Common myeloid progenitor, CD34-positive (primary cell): ENCODE measurements at regions not wholly inside any gene's neighbourhood (a gene's known extent, or its start where the extent isn't known, plus 50 kb on each side); places are given as distances from the start of the nearest gene placed in this dataset.

Source experiments
- CTCF ChIA-PET: fragments of 350-600 bp; sonication (Branson Sonifier 250); formaldehyde crosslinking; loops from one replicate; lab custom pipeline; 2021; ENCODE audit warnings: antibody characterized with exemption; lab: Charles Lee
- POLR2A ChIA-PET: fragments of 350-600 bp; sonication (Branson Sonifier 250); formaldehyde crosslinking; loops from one replicate; lab custom pipeline; 2021; ENCODE audit warnings: antibody characterized with exemption; lab: Charles Lee
- DNase-seq, 3 donors: peaks; one replicate each; pipeline versions ENCODE4 v3.0.0 to v3.0.0-alpha.2; 2013
- H3K27ac ChIP-seq, 2 experiments: 1 replicate in 1 of 2; 2 replicates in 1 of 2; pipeline ENCODE4 v1.7.0; 2013; ENCODE audit warnings: inconsistent platforms in 2 of 2, low read length in 2 of 2, mild to moderate bottlenecking in 2 of 2, low read depth in 1 of 2, moderate library complexity in 1 of 2; ENCODE audit not compliant: severe bottlenecking in 2 of 2, insufficient read depth in 1 of 2, poor library complexity in 1 of 2
- H3K27me3 ChIP-seq, 5 experiments: replicated peaks in 2 of 5; 1 replicate in 3 of 5; 2 replicates in 2 of 5; pipeline versions ENCODE4 v1.6.1 to v1.7.0; 2013; ENCODE audit warnings: low read length in 4 of 5, mild to moderate bottlenecking in 2 of 5, moderate library complexity in 2 of 5, inconsistent platforms in 1 of 5; ENCODE audit not compliant: insufficient read depth in 5 of 5, control insufficient read depth in 4 of 5
- H3K36me3 ChIP-seq, 4 experiments: 1 replicate in 2 of 4; 2 replicates in 2 of 4; pipeline versions ENCODE4 v1.6.1 to v1.7.0; 2013; ENCODE audit warnings: low read length in 3 of 4, control low read depth in 1 of 4, mild to moderate bottlenecking in 1 of 4; ENCODE audit not compliant: control insufficient read depth in 4 of 4, insufficient read depth in 4 of 4
- H3K4me1 ChIP-seq, 4 experiments: 1 replicate in 3 of 4; 2 replicates in 1 of 4; pipeline versions ENCODE4 v1.6.1 to v1.7.1; 2013; ENCODE audit warnings: low read length in 3 of 4, mild to moderate bottlenecking in 3 of 4, control low read depth in 1 of 4, inconsistent platforms in 1 of 4, moderate library complexity in 1 of 4; ENCODE audit not compliant: control insufficient read depth in 4 of 4, insufficient read depth in 4 of 4; ENCODE audit errors: control extremely low read depth in 1 of 4
- H3K4me3 ChIP-seq, 7 experiments: 1 replicate in 4 of 7; 2 replicates in 3 of 7; pipeline versions ENCODE4 v1.5.1 to v1.7.0; 2013; ENCODE audit warnings: mild to moderate bottlenecking in 7 of 7, low read length in 6 of 7, moderate library complexity in 6 of 7, inconsistent platforms in 2 of 7, low read depth in 2 of 7, control low read depth in 1 of 7; ENCODE audit not compliant: insufficient read depth in 4 of 7, control insufficient read depth in 1 of 7; ENCODE audit errors: extremely low read depth in 1 of 7
- H3K9me3 ChIP-seq, 5 experiments: 1 replicate in 4 of 5; 2 replicates in 1 of 5; pipeline versions ENCODE4 v1.6.1 to v1.7.1; 2013; ENCODE audit warnings: low read length in 4 of 5, mild to moderate bottlenecking in 2 of 5, inconsistent platforms in 1 of 5, low read depth in 1 of 5, moderate library complexity in 1 of 5; ENCODE audit not compliant: control insufficient read depth in 4 of 5, insufficient read depth in 2 of 5; ENCODE audit errors: control extremely low read depth in 1 of 5
- WGBS: methylation state at CpG from one replicate; pipeline ENCODE4 v1.1.5; 2013; ENCODE audit not compliant: insufficient coverage; 5-methylcytosine and 5-hydroxymethylcytosine counted together

DNA sequence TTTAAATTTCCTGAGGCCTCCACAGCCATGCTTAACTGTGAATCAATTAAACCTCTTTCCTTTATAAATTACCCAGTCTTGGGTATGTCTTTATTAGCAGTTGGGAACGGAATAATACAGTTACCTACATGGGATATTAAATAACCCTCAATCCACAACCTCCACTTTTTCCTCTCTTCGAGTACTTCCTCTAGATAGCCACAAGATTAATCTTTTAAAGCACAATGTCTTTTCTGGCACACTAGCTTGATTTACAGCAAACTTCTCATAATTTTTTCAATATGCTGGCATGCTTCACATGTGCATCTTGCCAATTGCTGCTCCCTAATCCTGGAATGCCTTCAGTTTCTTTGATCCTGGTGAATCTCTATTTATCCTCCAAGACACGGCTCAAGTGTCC lies 92.2 kb downstream of the P2RY1 start:
- 14% methylated on average over 2 of the region's 3 CpGs for WGBS
- Histone ChIP-seq H3K27me3 (peaks cover 0 to 49% (median 7%) of the 10 kb centered on the region in 5 experiments), H3K4me1 (peaks cover 2 to 4% (median 4%) of the 10 kb centered on the region in 4 experiments), H3K36me3 (no peaks in the 10 kb centered on the region), H3K9me3 (no peaks in the 10 kb centered on the region), H3K27ac (no peak overlapping the region), H3K4me3 (no peak overlapping the region)
- peak; percentile 15 to 70 (median 60) for DNase-seq
- ChIA-PET POLR2A (no interaction called here), CTCF (interaction anchor here (0.7 to 1.1 kb wide), 2 partner anchors 8 to 10 kb away, joined by 3 to 4 read pairs; no protein-coding TSS in a partner anchor)

DNA sequence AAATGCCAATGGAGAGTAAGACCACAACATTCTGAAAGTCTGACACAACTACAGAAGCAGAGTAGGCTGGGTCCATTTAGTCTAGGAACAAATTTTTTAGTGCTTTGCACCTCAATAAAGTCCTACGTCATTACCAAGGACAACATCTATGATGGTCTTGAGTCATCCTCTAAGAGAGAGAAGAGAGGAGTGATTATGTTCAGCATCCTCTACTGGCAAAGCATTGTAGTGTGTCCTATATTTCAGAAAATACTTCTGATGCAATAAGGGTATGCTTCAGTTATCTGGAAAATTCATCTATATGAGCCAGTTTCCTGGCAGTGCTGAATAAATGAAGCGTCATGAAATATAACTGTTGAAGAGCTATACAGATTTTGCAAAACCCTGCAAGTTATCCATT lies 95.6 kb downstream of the P2RY1 start:
- Histone ChIP-seq H3K27ac (no peak overlapping the region), H3K27me3 (peaks cover 0 to 24% (median 11%) of the 10 kb centered on the region in 5 experiments), H3K4me1 (peaks cover 2 to 4% (median 4%) of the 10 kb centered on the region in 4 experiments), H3K9me3 (no peaks in the 10 kb centered on the region), H3K36me3 (no peaks in the 10 kb centered on the region), H3K4me3 (no peak overlapping the region)
- CTCF ChIA-PET: no interaction called here
- POLR2A ChIA-PET: no interaction called here
- WGBS: no CpG with 5 or more reads among the region's 2 CpGs
- DNase-seq: no peak

DNA sequence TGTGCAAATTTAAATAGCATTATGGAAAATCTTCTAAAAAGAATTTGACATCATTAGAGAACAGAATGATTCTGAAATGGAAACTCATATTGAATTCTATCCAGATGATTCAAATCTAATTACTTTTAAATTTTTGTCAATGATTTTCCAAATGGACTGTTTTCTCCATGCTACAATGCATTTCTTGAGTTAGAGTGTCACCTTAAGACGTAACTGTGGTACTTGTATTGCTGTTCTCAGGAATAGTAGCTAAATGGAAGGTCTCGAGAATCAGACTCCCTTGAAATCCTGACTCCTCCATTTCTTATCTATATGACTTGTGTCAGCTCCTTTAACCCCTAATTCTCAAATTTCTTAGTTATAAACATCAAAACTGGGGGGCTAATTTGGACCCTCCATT lies 102.3 kb downstream of the P2RY1 start:
- DNase-seq: peak in 2 of 3 donors; percentile 7 to 9
- Histone ChIP-seq H3K36me3 (no peaks in the 10 kb centered on the region), H3K4me3 (no peak overlapping the region), H3K27ac (no peak overlapping the region), H3K27me3 (peaks cover 0 to 6% (median 0%) of the 10 kb centered on the region in 5 experiments), H3K9me3 (no peaks in the 10 kb centered on the region), H3K4me1 (no peaks in the 10 kb centered on the region)
- ChIA-PET POLR2A (no interaction called here), CTCF (interaction anchor here (0.6 to 1.3 kb wide), 3 partner anchors 10 to 471 kb away, joined by 3 read pairs; no protein-coding TSS in a partner anchor)
- 60% methylated on average over 1 of the region's 2 CpGs for WGBS

DNA sequence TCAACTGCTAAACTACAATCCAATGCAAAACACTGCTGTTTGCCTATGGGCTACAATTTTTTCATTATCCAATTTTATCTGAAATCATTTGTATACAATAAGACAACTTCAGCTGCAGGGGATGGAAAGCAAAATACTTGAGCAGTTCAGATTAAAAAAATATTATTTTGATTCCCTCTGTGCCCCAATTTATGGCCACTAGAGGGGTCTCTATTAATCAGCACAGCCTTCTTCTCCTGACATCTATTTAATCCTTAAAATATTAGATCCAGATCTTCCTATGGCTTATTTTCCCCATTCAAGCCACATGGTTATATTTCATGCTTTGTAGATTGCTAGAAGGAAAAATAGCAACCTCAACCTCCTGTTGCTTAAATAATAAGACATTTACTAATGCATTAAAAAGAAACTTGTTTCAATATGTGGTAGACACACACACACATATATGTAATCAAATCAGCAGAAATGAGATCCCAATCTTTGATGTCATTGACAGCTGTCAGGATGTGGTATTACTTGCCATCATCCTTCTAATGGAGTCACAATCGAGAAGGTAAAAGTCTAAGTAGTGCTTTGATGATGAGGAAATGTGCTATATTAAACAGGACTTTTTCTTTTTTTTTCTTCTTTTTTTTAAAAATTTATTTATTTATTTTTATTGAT lies 104.2 kb downstream of the P2RY1 start:
- ChIA-PET POLR2A (no interaction called here), CTCF (no interaction called here)
- no peak for DNase-seq
- Histone ChIP-seq H3K4me3 (no peak overlapping the region), H3K27me3 (peaks cover 0 to 6% (median 0%) of the 10 kb centered on the region in 5 experiments), H3K9me3 (no peaks in the 10 kb centered on the region), H3K27ac (no peak overlapping the region), H3K36me3 (no peaks in the 10 kb centered on the region), H3K4me1 (no peaks in the 10 kb centered on the region)
- no CpG with 5 or more reads among the region's 1 CpG for WGBS

DNA sequence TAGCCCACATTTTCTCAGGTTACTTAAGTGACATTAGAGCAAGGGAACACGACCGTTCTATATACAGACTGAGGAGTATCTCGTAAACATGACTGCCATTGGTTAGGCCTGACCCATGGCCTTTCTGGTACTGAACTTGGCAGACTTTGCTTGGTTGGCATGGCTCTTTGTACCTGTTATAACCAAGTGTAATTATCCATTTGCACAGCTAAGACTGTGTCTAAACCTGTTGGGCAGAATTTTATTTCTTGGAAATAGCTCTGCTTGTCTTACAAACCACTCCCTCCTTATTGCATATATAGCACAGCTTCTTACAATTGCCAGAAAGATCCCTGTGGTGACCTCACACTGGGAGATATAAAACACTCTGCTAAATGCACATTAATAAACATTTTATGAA lies 106.9 kb downstream of the P2RY1 start:
- H3K9me3 ChIP-seq: no peaks in the 10 kb centered on the region
- H3K4me3 ChIP-seq: no peak overlapping the region
- ChIA-PET POLR2A (no interaction called here), CTCF (interaction anchor here (1.1 kb wide), 1 partner anchor 469 kb away, joined by 3 read pairs; no protein-coding TSS in a partner anchor)
- 98% methylated on average over 3 of the region's 3 CpGs for WGBS
- no peaks in the 10 kb centered on the region for H3K27me3 ChIP-seq
- no peaks in the 10 kb centered on the region for H3K4me1 ChIP-seq
- H3K27ac ChIP-seq: no peak overlapping the region
- DNase-seq: no peak
- no peaks in the 10 kb centered on the region for H3K36me3 ChIP-seq

DNA sequence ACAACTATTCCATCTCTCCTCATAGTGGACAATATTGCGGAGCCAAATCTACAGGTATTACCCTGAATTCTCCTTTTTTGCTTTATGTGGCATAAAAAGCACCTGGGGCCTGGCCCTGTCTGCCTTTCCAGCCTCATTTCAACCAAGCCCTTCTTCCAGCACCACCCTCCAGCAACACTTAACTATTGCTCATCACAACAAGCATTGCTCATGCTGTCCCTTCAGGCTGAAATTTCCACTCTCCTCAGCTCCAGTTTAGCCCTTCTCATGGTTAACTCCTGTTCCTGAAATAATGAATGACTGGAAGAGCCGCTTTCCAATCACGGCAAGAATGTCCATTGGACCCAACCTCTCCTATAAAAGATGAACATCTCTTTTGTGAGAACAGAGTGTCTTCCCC lies 107.4 kb downstream of the P2RY1 start:
- Histone ChIP-seq H3K36me3 (no peaks in the 10 kb centered on the region), H3K27me3 (no peaks in the 10 kb centered on the region), H3K4me1 (no peaks in the 10 kb centered on the region), H3K4me3 (no peak overlapping the region), H3K27ac (no peak overlapping the region), H3K9me3 (no peaks in the 10 kb centered on the region)
- CTCF ChIA-PET: interaction anchor here (1.1 kb wide), 1 partner anchor 469 kb away, joined by 3 read pairs; no protein-coding TSS in a partner anchor
- DNase-seq: no peak
- 91% methylated on average over 3 of the region's 3 CpGs for WGBS
- POLR2A ChIA-PET: no interaction called here

DNA sequence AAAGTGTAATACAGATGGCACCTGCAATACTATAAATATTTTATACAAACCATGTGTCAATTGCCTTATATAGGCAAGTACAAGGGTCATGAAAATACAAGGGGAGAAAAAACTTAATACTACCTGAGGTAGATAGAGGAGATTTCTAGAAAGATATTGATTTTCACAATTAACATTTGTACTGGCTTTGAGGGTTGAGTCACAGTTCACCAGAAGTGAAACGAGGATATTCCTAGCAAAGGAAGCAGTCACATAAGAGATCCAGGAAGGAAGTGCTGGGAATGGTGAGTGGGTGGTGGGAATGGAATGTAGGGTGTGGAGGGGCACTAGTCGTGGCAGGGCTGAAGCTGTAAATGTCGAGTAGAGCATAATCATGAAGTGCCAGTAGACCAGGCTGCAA lies 108.7 kb downstream of the P2RY1 start:
- ChIA-PET CTCF (no interaction called here), POLR2A (no interaction called here)
- H3K9me3 ChIP-seq: no peaks in the 10 kb centered on the region
- DNase-seq: no peak
- H3K27ac ChIP-seq: no peak overlapping the region
- 61% methylated on average over 3 of the region's 3 CpGs for WGBS
- H3K4me1 ChIP-seq: no peaks in the 10 kb centered on the region
- H3K36me3 ChIP-seq: no peaks in the 10 kb centered on the region
- H3K27me3 ChIP-seq: no peaks in the 10 kb centered on the region
- no peak overlapping the region for H3K4me3 ChIP-seq
